ENCODE measurements at regions not wholly inside any gene's neighbourhood (a gene's known extent, or its start where the extent isn't known, plus 50 kb on each side); places are given as distances from the start of the nearest gene placed in this dataset.

DNA sequence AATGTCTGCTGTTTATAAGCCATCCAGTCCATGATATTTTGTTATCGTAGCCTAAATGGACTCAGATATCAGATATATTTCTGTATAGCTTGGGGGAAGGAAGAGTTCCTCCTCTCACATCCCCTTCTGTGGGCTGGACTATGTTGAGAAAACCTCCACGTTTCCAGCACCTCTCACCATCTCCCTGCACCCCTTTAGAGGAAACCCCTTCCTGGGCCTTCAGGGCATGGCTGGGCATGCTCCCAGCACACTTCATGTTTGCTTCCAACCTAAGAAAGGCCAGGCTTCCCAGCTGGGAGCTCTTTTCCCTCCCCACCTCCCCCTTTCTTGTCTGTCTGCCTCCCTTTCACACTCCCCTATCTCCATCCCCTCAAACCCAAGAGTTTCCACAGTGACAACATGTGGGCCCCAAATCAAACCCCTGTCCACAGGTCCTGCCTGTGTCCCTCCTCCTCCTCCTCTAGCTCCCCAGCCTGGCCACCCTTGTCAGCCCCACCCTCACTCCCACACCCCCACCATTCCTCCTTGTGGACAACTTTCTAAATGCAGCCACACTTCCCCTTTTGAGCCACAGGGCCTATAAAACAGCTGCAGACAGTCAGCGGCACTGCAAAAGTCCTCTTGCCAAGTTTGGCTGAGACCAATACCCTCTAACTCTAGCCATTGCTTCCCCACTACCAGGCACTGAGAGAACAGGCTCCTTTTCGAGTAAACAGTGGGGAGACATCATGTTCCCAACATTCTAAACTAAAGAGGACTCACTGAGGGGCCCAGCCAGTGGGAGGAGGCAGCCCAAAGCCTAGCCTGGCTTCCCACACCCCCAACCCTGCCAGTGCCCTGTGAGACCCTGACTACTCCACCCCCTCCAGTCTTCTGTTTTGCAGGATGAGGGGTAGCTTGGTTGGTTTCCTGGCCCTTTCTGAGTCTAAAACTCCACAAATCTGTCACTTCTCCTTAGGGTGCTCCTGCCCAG is 120.5 kb downstream of the ZFP36L2 start:
- DNase-seq: no peak

DNA sequence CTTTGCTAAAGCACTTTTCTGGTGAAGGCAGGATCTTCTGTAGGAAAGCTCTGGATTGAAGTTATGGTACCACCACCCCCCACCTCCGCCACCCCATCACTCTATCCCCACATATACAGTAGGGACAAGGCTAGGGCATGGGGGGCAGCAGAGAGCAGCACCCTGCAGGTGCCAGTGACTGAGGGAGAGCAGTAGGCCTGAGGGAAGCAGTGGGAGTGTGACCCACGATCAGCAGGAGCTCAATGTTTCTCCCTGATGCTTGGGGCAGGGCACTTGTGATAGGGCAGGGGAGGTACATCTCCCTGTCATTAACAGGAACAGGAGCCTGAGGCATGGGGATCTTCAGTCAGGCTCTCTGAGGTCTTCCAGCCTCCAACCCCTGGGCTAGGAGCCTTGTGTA is 121.6 kb downstream of the ZFP36L2 start:
- no peak for DNase-seq

DNA sequence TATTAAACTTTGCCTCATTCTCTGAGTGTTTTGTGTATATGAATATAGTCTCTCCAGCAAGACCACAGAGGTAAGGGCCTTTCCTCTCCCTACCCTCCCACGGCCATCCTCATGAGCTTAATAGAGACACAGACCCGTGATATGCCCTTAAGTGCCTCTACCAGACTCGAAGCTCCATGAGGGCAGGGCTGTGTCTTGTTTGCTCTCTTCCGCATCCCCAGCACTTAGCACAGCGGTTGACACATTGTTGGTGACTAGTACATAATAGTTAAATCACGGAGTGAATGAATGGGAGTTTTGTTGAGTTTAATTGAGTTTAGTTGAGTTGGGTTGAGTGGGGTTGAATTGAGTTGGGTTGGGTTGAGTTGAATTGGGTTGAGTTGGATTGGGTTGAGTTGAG is 122.3 kb downstream of the ZFP36L2 start:
- no peak for DNase-seq

DNA sequence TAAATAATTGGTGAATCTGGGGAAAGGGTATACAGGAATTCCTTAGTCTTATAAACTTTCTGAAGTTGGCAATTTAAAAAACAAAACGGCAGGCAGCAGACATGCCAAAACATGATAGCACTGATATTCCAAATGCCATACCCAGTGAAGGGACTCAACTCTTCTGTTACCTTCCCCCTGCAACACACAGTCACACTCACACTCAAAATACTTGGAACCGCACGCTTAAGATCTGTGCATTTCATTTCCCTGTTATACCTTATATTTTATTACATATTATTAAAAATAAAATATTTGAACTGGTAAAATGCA is 123.4 kb downstream of the ZFP36L2 start:
- DNase-seq: no peak

DNA sequence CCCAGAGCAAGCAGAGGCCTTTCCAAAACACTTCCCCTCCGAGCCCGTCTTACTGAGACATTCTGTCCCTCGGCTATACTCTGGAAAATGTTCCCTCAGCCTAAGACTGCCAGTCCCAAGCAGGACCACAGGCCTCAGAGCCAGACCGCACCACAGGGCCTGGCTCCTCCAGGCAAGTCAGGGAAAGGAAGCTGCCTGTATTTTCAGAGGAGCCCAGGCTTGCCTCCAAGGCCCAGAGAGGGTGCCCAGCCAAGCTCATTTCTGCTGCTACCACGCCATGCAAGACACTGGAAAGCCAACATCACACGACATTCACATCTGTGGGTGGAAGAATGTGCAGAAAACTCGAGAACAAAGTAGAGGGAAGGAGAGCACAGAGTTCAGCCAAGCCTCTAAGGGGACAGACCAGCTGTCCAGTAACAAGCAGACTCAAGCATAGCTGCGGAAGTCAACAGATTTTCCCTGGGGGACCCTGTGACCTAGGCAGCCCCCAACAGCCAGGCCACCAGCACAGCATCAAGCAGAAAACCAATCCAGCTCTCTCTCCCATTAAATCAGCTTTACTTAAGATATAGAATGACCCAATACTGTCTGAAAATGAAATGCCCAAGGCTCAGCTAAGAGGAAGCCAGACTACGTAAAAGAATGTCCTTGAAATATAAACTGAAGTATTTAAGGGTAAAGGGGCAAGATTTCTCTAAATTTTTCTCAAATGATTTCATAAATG is 123.9 kb downstream of the ZFP36L2 start:
- no peak for DNase-seq

DNA sequence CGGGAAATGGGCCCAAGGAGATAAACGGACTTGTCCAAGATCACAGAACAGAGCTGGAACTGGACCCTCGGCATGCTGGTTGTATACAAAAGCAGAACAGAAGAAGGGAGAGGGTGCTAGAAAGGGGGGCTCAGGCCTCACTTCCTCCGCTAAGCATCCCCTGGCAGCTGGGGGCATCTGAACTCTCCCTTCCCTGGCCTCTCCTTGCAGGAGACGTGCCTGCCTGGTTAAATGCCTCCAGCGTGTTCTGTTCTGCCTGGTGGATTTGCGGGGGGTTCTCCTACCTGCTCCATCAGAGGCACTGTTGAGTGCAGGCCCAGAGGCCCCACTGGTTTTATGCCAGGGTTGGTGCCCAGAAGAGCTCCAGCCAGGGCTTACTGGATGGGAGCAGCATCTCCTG is 124.7 kb downstream of the ZFP36L2 start:
- DNase-seq: no peak

DNA sequence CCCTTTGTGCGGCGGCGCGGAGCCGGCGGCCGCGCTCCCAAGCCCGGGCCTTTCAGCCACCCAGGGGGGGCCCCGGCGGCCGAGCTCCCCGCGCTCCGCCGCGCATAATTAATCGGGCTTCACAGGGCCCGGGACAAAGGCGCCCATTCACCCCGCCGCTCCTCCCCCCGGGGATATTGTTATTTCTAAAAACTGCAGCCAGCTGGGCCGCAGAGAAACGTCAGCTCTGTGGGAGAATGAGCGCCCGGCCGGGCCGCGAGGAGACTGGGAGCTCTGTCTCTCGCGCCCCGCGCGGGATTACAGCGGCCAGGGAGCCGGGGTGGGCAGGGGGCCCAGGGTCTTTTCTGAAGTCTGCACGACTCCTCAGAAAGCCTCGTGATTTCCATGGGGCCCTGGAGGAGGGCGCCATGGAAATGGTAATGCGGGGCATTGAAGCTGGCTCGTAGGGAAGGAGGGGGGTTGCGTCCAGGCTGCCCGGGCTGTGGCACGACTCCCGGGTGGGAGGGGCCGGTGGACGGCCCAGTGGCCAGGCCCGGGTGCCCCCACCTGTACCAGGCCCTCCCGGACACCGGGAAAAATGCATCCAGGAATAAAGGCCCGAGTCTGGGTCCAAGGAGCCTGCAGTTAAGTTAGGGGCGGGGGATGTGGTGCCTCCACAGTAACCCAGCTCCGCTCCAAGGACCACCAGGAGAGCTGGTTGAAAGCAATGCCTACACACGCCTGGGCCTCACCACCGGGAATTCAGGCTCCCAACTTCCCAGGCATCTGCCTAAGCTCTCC is 125.3 kb downstream of the ZFP36L2 start:
- DNase-seq: no peak

DNA sequence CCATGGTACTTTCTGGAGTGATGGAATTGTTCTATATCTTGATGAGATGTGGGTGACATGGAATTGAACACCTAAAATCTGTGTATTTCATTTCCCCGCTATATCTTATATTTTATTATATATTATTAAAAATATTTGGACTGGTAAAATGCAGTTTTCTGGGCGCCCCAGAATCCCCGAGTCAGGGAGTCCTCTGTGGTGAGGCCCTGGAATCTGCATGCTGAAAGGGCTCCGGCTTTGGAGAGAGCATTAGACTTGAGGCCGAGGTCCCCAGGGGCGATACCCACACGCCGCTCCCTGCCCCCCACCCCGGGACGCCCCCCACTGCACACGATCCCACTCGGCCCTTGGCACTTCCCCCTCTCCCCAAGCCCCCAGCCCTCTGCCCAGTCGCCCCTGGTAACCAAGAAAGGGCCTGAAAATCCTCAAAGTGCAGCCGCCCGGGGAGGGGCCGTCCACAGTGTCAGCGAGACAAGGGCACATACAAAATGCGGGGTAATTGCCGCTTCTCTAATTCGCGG is 126.0 kb downstream of the ZFP36L2 start:
- DNase-seq: no peak

DNA sequence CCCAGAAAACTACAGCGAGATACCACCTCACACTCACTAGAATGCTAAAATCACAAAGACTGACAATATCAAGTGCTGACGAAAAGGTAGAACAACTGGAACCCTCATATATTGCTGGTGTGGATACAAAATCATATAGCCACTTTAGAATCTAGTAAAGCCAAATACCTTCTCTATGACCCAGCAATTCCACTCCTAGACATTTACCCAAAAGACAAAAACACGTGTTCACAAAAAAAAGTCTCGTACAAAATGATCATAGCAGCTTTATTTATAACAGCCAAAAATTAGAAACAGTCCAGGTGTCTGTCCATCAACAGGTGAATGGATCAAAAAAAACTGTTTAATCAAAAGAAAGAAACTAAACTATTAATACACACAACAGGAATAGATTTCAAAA is 126.6 kb downstream of the ZFP36L2 start:
- no peak for DNase-seq

DNA sequence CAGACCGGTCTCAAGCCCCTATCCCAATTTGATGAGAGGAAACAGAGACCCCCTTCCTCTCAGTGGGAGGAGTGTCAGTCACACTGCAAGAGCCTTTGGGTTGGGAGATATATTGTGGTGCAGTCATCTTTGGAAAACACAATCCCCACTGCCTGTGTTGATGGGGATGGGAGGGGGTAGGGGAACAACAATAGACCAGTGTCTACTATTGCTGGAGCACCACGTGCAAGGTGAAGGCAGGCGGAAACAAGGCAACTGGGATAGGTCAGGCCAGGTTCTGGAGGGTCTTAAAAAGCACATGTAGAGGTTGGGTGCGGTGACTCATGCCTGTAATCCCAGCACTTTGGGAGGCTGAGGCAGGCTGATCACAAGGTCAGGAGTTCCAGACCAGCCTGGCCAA is 127.9 kb downstream of the ZFP36L2 start:
- DNase-seq: no peak

DNA sequence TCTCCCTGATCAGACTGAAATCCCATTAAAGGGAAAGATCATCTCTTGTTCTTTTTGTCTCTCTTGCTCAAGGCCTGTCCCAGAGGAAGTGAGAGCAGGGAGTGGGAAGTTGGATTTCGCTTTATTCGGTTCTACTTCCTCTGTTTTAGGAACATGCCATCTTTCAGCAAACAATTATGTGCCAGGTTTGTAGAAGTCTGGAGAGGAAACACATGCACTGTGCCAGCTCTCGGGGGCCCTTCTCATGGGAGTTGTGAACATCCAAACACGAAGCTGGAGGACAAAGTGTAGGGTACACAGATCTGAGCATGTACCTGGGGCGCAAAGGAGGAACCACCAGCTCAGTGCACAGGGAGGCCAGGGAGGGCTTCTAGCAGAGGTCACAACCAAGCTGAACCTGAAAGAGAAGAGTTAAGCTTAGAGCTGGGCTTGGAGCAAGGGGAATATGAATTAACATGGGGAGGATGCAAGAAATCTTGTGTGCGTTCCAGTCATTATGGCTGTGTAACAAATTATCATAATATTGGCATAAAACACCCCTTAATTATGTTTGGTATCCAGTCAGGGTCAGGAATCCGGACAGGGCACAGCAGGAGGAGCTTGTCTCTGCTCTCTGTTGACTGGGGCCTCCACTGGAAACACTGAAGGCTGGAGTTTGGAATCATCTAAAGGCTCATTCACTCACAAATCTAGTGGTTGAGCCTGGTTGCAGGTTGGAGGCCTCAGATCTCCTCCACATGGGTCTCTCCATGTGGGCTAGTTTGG is 128.6 kb downstream of the ZFP36L2 start:
- DNase-seq: no peak

DNA sequence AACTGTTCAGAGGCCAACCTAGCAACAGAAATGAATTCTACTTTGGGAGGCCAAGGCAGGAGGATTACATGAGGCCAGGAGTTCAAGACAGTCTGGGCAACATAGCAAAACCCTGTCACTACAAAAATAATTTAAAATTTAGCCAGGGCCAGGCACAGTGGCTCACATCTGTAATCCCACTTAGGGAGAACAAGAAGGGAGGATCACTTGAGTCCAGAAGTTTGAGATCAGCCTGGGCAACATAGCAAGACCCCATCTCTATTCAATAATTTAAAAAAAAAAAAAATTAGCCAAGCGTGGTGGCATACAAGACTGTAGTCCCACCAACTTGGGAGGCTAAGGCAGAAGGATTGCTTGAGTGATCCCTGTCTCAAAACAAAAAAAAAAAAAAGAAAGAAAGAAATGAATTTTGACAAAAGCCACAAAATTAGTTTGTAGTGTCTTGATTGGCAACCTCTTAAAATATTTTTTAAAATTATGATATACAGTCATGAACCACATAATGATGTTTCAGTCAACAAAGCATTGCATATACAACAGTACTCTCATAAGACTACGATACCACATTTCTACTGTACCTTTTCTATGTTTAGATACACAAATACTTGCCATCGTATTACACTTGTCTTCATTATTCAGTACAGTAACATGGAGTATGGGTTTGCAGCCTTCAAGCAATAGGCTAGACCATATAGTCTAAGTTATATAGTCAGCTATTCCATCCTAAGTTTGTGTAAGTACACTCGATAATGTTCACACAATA is 130.7 kb downstream of the ZFP36L2 start:
- DNase-seq: no peak

DNA sequence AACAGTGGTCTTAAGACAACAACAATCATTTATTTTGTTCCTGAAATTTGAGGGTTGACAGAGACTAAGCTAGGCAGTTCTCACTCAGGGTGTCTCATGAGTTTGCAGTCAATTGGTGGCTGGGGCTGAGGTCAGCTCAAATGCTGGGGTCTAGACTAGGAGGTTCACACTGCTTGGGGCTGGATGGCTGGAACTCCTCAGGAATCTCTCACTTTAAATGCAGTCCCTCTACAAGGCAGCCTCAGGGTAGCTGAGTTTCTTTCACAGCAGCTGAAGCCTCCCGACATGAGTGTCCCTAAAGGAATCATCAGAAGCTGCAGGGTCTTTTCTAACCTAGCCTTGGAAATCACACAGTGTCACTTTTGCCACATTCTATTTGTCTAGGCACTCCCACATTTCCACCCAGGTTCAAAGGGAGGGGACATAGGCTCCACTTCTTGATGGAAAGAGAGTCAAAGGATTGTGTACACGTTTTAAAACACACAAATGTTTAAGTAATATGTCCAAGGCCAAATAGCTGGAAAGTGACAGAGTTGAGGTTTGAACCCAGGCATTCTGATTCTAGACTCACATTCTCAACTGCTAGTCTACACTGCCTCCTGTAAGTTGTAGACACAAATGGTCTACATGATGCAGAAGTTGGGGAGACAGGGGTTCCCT is 133.8 kb downstream of the ZFP36L2 start:
- DNase-seq: no peak

DNA sequence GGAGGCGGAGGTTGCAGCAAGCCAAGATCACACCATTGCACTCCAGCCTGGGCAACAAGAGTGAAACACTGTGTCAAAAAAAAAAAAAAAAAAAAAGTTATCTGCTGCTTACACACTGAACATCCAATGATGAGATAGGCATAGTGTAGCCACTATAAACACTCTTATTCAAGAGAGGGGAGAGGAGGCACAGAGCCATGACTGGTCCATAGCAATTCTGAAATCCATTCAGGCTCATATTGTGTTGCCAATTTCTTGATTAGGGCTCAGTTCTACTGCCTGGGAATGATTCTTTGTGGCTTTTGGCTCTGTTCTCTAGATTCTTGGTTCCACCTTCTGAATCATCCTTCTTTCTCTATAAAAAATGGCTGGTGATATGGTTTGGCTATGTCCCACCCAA is 136.1 kb downstream of the ZFP36L2 start:
- no peak for DNase-seq

DNA sequence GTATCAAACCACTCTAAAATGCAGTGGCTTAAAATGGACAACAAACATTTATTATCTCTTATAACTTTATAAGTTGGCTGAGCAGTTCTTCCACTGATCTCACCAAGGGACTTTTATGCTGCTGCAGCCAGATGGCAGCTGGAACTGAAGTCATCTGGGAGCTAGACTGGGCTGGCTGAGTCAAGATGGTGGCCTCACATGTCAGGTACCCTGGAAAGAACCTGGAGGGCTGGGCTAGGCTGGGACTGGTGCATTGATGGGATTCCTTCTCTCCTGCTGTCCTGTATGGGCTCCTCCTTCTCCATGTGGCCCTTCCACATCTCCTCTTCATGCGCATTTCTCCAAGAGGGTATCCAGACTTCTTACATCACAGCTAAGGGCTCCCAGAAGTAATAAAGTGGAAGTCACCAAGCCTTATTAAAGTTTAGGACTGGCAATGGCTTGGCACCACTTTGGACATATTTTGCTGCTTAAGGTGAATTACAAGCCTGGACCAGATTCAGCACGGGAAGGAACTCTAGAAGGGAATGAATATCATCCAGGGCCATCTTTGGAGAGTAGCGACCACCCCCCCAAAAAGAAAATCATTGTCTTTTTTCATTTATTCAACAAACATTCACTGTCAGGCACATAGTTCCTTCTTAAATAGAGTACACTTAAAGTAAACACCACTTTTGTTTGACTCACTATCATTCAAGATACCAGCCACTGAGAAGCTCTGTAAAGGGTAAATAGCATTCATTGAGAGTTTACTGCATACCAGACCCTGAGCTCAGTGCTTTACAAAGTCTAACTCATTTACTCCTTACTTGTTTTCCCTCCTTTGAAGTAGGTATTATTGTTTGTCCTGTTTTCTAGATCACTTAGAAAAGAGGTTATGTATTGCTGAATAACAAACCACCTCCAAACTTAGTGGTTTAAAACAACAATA is 138.0 kb downstream of the ZFP36L2 start:
- no peak for DNase-seq

DNA sequence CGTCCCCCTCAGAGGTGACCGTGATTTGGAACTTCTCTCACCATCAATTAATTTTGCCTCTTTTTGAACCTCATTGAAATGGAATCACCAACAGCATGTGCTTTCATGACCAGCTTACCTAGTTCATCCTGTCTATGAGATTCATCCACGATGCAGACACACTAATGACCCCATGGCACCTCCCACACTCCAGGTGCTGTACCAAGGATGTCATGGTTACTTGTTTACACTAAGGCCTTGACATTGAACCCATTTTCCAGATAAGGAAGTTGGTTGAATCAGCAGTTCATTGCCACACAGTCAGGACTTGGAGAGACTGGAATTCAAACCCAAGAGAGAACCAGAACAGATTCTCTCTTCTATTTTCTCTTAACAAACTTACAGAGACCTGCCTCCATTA is 139.0 kb downstream of the ZFP36L2 start:
- no peak for DNase-seq

DNA sequence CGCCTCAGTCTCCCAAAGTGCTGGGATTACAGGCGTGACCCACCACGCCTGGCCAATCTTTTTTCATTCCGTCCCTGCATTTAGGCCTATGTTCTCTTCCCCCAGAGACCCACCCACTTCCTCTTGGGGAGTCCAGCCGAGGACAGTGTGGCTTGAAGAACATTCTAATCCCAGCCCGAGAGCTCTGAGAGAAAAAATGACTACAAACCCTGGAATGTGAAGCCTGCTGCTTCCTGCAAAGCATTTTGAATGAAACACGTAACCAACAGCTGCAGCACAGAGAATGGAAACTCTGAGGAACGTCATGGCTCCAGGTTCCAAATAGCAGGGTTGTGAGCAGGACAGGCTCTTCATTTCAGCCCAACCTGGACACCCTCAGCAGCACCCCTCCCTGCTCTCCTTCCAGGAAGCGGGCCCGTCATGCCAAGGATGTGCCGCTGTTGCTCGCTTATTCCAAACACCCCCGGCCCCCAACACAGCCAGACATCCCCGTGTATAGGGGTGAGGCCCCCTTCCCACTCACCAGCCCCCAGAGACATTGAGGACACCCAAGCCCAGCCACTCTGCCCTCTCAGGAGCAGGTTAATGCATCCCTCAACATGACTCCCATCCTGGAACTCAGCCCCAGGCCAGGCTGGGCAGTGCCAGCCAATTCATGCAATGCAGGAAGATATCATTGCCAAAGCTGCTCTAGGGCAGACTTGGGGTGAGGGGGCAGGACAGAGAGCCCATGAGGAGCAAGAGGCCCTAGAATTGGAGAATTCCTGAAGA is 139.8 kb downstream of the ZFP36L2 start:
- DNase-seq: no peak

DNA sequence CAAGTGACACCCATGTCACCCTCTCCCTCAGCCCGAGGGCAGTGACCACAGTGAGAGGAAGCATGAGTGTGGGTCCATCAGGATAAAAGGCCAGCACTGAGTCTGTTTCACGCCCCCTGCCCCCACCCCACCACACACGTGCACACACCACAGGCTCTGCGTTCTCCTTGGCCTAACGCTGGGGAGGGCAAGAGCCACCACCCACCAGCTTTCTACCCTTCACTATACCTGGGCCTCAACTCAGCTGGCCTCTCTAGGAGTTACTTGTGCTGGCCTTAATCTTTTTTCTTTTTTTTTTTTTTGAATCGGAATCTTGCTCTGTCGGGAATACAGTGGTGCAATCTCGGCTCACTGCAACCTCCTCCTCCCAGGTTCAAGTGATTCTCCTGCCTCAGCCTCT is 140.5 kb downstream of the ZFP36L2 start:
- no peak for DNase-seq

DNA sequence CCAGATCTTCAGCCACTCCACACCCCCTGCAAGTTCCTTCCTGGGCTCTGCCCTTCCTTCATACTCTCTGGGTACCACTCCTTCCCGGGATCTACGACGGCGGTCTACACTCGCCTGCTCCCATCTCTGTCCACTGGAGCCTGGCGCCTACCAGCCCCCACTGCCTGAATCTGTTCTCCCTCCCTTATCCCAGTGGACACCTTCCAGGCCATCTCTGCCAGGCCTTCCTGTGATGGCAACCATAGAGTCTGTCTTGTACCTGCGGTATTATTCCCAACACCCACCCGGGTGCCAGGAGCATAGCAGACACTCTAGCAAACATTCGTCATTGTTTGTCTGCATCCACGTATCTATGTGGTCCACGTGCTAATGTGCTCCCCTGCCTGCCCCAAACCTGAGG is 140.9 kb downstream of the ZFP36L2 start:
- no peak for DNase-seq
